Stimulated activated CD4-positive, alpha-beta T cell treated with anti-CD3 and anti-CD28 coated beads, Interleukin-4, amount 100 ng/mL, for 48 hours (primary cell): ENCODE measurements at regions not wholly inside any gene's neighbourhood (a gene's known extent, or its start where the extent isn't known, plus 50 kb on each side); places are given as distances from the start of the nearest gene placed in this dataset.

Source experiments
- DNase-seq, 2 donors: peaks; one replicate each; pipeline ENCODE4 v3.0.0-alpha.2; 2020; ENCODE audit warnings: low read depth in 2 of 2

GRCh38 chr19:28936001-28936400 lies 276.9 kb downstream of the UQCRFS1 start:
- no peak for DNase-seq

- DNase-seq, result no peak
Measured at GRCh38 chr19:28934631-28935030, 278.3 kb downstream of the UQCRFS1 start.

GRCh38 chr19:28933039-28933438 lies 279.9 kb downstream of the UQCRFS1 start:
- DNase-seq, result no peak

GRCh38 chr19:28932446-28932845 lies 280.5 kb downstream of the UQCRFS1 start:
- DNase-seq, result no peak

- DNase-seq, result no peak
Measured at GRCh38 chr19:28929006-28929405, 283.9 kb downstream of the UQCRFS1 start.

- no peak for DNase-seq
Measured at GRCh38 chr19:28927456-28927855, 285.5 kb downstream of the UQCRFS1 start.

- DNase-seq, result no peak
Measured at GRCh38 chr19:28920269-28921066, 292.5 kb downstream of the UQCRFS1 start.

- DNase-seq, result no peak
Measured at GRCh38 chr19:28917621-28918020, 295.3 kb downstream of the UQCRFS1 start.

- DNase-seq, result no peak
Measured at GRCh38 chr19:28915737-28916460, 297.1 kb downstream of the UQCRFS1 start.

GRCh38 chr19:28915202-28915601 lies 297.7 kb downstream of the UQCRFS1 start:
- no peak for DNase-seq

- no peak for DNase-seq
Measured at GRCh38 chr19:28914173-28914572, 298.8 kb downstream of the UQCRFS1 start.

GRCh38 chr19:28913626-28914025 lies 299.3 kb downstream of the UQCRFS1 start:
- DNase-seq, result no peak

- DNase-seq, result no peak
Measured at GRCh38 chr19:28908941-28909340, 304.0 kb downstream of the UQCRFS1 start.

GRCh38 chr19:28907534-28907933 lies 305.4 kb downstream of the UQCRFS1 start:
- no peak for DNase-seq

GRCh38 chr19:28905996-28906395 lies 307.0 kb downstream of the UQCRFS1 start:
- DNase-seq, result no peak

- no peak for DNase-seq
Measured at GRCh38 chr19:28899703-28900102, 313.2 kb downstream of the UQCRFS1 start.

GRCh38 chr19:28898249-28898648 lies 314.7 kb downstream of the UQCRFS1 start:
- no peak for DNase-seq

- no peak for DNase-seq
Measured at GRCh38 chr19:28889941-28890670, 322.8 kb downstream of the UQCRFS1 start.

GRCh38 chr19:28887920-28888618 lies 324.9 kb downstream of the UQCRFS1 start:
- DNase-seq, result no peak

- no peak for DNase-seq
Measured at GRCh38 chr19:28886708-28887107, 326.2 kb downstream of the UQCRFS1 start.

- DNase-seq, result no peak
Measured at GRCh38 chr19:28885965-28886364, 327.0 kb downstream of the UQCRFS1 start.
